Stimulated activated CD4-positive, alpha-beta T cell treated with anti-CD3 and anti-CD28 coated beads, TNF-alpha, amount 100 ng/mL, for 4 hours (primary cell): ENCODE measurements at regions not wholly inside any gene's neighbourhood (a gene's known extent, or its start where the extent isn't known, plus 50 kb on each side); places are given as distances from the start of the nearest gene placed in this dataset.
"Not testable (repeated sequence)": the region's sequence is repeated elsewhere in the genome, so short reads cannot be mapped to it uniquely, and the experiment has no call there.

Experiments used
- DNase-seq, 3 experiments: peaks; one replicate each; pipeline ENCODE4 v3.0.0-alpha.2; 2020; ENCODE audit warnings: low read depth in 3 of 3

DNA sequence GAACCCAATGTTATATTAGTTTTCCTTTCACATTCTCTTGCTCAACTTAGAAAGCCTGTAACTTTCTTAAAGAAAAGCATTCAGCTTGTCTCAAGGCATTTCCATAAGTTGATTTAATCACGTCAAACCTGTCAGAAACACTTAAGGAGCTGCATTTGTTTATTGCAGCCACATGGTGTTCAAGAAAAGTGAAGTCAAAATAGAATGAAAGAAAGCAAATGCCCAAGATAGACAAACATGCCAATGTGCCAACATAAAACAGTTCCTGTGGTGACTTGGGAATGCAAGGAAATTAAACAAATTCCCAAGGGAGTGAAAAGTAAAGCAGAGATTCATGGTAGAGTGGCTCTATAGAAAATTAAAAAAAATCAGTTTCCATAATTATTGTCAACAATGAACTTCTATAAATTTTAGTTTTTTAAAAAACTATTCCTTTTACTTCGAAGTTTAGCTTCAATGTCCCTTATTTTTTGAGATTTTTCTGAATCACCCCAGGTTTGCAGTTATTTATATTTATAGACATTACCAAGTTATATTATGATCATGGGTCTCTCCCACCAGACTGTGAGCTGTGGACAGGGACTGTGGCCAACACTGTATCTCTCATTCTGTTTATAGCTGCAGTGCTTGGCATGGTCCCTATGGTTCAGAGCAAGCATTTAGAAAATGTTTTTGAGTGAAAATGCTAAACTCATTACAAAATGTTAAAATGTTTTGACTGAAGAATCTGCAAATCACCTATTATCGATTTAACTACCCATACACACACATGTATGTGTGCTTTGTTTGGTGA lies 887.4 kb downstream of the REEP3 start:
- no peak for DNase-seq

DNA sequence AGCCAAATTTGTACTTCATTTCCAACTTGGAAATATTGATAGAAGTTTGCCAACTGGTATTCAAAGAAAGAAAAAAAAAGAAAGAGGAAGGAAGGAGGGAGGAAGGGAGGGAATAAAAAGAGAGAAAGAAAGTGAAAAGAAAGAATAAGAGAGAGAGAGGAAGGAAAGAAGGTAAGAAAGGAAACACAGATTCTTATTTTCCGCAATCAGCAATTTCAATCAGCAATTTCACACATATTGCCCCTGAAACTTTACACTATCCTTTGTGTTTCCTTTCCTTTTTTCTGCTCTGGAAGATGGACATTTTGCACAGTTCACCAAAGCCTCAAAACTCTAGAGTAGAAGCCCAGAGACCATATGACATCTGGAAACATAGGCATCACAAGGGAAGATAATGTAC lies 888.1 kb downstream of the REEP3 start:
- DNase-seq = no peak

DNA sequence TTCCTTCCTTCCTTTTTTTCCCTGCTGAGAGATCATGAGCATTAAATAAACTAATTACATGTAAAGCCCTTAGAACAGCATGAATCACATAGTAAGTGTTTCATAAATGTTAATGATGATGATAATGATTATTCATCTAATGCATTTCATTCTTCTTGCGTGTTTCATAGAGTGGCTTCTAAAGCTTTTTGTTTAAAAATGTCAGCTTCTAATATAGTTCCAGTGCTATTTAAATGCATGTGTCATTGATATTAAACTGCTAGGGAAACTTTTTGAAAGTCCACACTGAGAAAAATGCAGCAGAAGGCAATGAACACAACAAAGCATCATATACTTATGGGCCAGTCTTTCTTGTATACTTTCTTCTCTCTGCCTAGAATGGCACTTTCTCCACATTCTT lies 894.8 kb downstream of the REEP3 start:
- no peak for DNase-seq

GRCh38 chr10:64419461-64419860 lies 898.3 kb downstream of the REEP3 start:
- DNase-seq = no peak

DNA sequence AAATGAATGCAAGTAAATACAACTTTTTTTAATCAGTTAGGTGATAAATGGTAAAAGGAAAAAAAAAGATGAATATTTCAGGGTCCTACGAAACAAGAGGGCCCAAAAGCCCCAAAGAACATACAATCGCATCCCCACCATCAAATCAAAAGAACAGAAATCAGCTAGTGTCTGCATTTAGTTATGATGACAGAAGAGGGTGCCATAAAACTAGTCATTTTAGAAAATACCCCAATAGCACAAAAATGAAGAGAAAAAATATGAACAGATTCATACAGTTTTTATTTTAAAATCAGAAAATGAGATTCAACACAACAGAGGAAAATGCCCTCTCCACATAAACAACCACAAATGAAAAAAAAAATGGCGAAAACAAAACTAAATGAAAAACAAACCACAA lies 905.5 kb downstream of the REEP3 start:
- no peak for DNase-seq

DNA sequence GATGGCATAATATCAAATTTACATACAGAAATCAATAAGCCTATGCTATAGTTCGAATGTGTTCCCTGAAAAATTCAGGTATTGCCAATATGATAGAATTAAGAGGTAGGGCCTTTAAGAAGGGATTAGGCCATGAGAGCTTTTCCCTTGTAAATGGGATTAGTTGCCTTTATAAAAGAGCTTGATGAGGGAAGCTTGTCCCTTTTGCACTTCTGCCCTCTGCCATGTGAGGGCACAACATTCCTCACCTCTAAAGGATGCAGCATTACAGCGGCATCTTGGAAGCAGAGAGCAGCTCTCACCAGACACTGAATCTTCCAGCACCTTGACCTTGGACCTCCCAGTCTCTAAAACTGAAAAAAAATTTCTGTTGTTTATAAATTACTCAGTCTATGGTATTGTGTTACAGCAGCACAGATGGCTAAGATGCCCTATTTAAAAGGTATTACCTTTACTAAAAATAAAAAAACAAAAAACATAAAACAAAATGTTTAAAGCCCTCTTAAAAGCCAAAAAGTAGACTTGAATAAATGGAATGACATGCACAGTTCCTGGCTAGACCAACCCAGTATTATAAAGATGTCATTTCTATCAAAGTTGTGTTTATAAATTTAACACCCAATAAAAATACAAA lies 909.6 kb downstream of the REEP3 start:
- no peak for DNase-seq

DNA sequence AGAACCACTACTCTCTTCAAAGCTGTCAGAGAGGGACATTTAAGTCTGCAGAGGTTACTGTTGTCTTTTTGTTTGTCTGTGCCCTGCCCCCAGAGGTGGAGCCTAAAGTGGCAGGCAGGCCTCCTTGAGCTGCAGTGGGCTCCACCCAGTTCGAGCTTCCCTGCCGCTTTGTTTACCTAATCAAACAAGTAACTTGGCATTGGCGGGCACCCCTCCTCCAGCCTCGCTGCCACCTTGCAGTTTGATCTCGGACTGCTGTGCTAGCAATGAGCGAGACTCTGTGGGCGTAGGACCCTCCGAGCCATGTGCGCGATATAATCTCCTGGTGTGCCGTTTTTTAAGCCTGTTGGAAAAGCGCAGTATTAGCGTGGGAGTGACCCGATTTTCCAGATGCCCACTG lies 920.7 kb downstream of the REEP3 start:
- not testable (repeated sequence) for DNase-seq

- DNase-seq = no peak
Measured at GRCh38 chr10:64444163-64444562, 923.0 kb downstream of the REEP3 start.

DNA sequence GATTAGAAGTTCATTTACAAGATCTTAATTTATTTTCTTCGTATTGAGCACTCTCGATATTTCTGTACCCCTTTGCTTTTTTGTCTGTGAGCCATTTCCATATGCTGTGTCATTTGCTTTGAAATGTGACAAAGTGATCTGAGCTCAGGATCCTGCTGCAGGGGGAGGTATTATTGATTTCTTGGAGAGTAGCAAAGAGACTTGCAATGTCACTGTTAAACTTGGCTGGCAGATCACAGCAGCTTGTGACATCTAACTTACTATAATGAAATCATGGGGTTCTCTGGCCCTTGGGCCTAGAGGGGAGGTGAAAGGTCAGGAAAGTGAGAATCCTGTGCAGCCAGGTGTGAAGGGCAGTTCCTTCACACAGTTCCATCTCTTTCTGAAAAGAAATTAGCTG lies 923.4 kb downstream of the REEP3 start:
- no peak for DNase-seq

DNA sequence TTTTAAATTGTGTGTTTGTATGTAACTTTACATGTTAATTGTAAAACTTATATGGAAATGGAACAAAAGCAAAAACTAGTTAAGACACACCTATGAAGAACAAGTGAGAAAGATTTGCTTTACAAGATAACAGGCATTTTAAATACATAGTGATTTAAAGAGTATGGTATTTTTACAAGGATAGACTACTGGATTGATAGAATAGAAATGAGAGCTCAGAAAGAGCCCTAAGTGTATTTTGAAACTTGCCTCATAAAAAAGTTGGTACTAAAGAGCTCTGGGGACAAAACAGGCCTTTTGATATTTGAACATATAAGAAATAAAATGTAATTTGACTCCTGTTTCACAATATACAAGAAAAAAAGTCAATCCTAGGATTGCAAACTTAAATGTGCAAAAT lies 928.4 kb downstream of the REEP3 start:
- no peak for DNase-seq

GRCh38 chr10:64450312-64450711 lies 929.1 kb downstream of the REEP3 start:
- DNase-seq = no peak

DNA sequence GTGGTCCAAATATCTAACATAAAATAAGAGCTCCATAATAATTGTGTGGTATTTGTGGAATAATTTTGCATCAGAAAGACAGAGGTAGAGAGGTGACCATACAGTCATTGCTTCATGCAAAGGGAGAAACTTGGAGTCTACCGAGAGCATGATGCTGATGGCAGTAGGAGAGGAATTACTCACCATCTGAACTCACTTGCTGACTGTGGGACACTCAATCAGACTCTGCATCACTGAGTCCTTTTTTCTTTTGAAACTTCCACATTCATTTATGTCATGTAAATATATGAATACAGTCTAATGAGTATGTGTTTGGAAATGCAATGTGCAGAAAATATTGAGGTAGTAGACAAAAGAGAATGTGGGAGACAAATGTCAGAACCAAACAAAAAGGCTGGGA lies 933.8 kb downstream of the REEP3 start:
- DNase-seq = no peak

GRCh38 chr10:64458306-64458705 lies 937.1 kb downstream of the REEP3 start:
- DNase-seq = no peak

GRCh38 chr10:64463406-64463805 lies 942.2 kb downstream of the REEP3 start:
- DNase-seq = no peak

- no peak for DNase-seq
Measured at GRCh38 chr10:64465653-64466052, 944.5 kb downstream of the REEP3 start.

GRCh38 chr10:64468219-64468618 lies 947.0 kb downstream of the REEP3 start:
- DNase-seq = no peak

DNA sequence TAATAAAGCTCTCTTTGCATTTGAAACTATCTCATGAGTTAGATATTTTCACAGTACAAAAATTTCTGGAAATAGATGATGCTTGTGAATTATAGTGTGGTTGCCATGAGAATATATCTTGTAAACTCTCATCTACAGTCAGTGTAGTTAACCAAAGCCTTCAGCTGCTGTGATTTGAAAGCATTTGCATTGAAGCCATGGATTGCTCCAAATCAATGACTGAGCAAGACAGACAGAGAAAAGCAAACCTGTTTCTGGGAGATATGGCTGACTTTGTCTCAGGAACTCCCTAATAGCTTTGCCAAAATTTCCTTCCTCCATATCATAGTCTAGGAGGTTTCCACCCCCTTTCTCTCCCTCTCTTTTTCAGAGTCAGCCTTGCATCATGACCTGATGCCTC lies 955.3 kb downstream of the REEP3 start:
- DNase-seq = no peak

GRCh38 chr10:64477791-64478190 lies 956.6 kb downstream of the REEP3 start:
- no peak for DNase-seq

DNA sequence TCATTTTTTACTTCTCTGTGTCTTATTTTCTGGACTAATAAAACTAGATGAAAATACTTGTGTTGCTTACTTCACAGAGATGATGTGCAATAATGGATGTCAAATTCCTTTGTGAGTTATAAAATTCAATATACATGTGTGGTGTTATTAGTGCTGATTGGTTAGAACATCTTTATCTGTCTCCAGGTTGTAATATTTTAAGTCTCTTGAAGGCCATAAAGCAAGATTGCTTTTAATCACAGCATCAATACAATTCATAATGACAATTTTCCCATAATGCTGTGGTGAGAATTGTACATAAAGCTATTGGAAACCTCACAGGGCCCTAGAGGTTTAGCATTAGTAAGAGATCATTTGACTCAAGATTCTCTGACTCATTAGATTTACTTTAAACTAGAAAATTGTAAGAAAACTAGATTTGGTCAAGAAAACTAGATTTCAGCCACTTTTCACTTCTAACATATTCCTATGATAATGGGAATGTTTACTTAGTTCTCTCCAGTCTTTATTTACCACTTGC lies 963.7 kb downstream of the REEP3 start:
- DNase-seq = no peak

- DNase-seq = no peak
Measured at GRCh38 chr10:64486149-64486548, 964.9 kb downstream of the REEP3 start.

- no peak for DNase-seq
Measured at GRCh38 chr10:64486901-64487300, 965.7 kb downstream of the REEP3 start.

- no peak for DNase-seq
Measured at GRCh38 chr10:64494901-64495300, 973.7 kb downstream of the REEP3 start.

GRCh38 chr10:64497306-64497705 lies 976.1 kb downstream of the REEP3 start:
- DNase-seq = no peak
